H1 (cell line): ENCODE measurements at regions not wholly inside any gene's neighbourhood (a gene's known extent, or its start where the extent isn't known, plus 50 kb on each side); places are given as distances from the start of the nearest gene placed in this dataset.

Experiments
- CHD7 ChIP-seq: fragments of 300-600 bp; sonication (generic); IDR thresholded peaks from 2 replicates; pipeline ENCODE4 v1.7.1; 2012; ENCODE audit warnings: low read length, moderate library complexity, mild to moderate bottlenecking, inconsistent platforms; ENCODE audit not compliant: insufficient replicate concordance
- CTCF ChIP-seq, 3 experiments: IDR thresholded peaks; 1 replicate in 2 of 3; 2 replicates in 1 of 3; pipeline versions ENCODE4 v1.5.1 to v1.6.1; 2011; ENCODE audit warnings: low read length in 3 of 3, mild to moderate bottlenecking in 3 of 3, inconsistent platforms in 2 of 3, low read depth in 1 of 3, moderate library complexity in 1 of 3; ENCODE audit not compliant: insufficient read depth in 1 of 3; ENCODE audit errors: control extremely low read depth in 1 of 3
- EZH2 ChIP-seq: fragments of 200-600 bp; sonication (generic); IDR thresholded peaks from 2 replicates; pipeline ENCODE4 v1.7.1; 2012; ENCODE audit warnings: low read depth, mild to moderate bottlenecking, moderate library complexity, low read length, inconsistent platforms; ENCODE audit not compliant: severe bottlenecking
- RXRA ChIP-seq: IDR thresholded peaks from 2 replicates; pipeline ENCODE4 v1.6.1; 2011; ENCODE audit warnings: low read depth, mild to moderate bottlenecking, low read length, moderate library complexity; ENCODE audit not compliant: insufficient read depth
- USF2 ChIP-seq: IDR thresholded peaks from 2 replicates; pipeline ENCODE4 v1.6.1; 2011; ENCODE audit warnings: low read length, improper control_type of control experiment

- TF ChIP-seq RXRA (no peak), CHD7 (no peak), USF2 (no peak), CTCF (IDR thresholded peaks at IDR 0.05; ENCODE audit: control extremely low read depth in 1 of 3, insufficient read depth in 1 of 3, low read depth in 1 of 3, low read length in 3 of 3) (no peak), EZH2 (no peak)
Observed at GRCh38 chr3:153274561-153274960, 112.5 kb downstream of the RAP2B start.
